Activated naive CD4-positive, alpha-beta T cell treated with anti-CD3 and anti-CD28 coated beads, Interleukin-2, amount 50 U/mL, for 16 hours (primary cell): ENCODE measurements at regions not wholly inside any gene's neighbourhood (a gene's known extent, or its start where the extent isn't known, plus 50 kb on each side); places are given as distances from the start of the nearest gene placed in this dataset.

Source experiments
- DNase-seq: peaks from one replicate; pipeline ENCODE4 v3.0.0-alpha.2; 2020

DNA sequence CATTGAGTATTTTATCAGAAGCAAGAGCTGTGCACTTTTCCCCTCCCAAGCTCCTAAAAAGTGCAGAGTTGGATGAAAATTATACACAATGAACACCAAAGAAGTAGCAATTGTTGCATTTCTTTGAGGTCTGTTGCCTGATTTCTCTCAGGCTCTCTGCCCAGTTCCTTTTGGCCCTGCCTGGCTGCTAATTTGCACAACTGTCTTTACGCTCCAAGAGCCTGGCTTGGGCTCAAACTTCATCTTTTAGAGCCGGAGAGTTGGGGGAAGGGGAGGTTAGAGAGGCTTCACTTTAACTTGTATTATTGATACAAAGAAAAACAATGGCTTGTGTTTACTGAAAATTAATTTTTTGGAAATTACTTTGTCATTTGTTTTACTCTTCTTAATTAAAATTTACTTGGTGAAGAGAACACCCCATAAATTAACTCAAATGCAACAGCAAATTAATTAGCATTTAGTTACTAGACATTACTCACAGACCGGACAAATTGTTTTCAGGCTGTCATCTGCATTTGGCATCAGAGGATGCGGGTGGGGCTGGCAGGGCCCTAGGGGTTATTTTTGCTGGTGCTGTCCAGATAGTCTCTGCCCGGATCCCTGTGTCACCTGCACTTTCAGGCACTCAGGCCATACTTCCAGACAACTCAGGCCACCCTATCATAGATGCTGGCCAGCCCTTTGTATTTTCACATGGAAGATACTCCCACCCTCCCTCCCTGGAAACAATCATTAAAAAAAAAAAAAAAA is 407.3 kb downstream of the NXPE2 start:
- DNase-seq, result no peak

DNA sequence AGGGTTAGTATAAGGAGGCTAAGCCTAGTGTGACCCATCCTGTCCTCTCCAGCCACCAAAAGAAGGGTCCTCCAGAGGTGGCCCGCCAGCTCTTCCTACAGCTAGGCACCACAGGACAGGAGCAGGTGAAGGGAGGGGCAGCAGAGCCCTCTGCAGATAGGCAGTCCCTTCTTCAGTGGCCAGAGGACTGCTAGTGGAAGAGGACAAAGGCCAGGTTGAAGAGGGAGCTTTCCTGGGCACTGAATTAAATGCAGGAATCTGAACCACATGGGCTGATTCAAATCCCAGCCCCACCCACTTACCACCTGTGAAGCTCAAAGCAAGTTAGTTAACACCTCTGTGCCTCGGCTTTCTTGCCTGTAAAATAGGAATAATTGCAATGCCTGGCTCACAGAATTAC is 409.5 kb downstream of the NXPE2 start:
- DNase-seq, result no peak

DNA sequence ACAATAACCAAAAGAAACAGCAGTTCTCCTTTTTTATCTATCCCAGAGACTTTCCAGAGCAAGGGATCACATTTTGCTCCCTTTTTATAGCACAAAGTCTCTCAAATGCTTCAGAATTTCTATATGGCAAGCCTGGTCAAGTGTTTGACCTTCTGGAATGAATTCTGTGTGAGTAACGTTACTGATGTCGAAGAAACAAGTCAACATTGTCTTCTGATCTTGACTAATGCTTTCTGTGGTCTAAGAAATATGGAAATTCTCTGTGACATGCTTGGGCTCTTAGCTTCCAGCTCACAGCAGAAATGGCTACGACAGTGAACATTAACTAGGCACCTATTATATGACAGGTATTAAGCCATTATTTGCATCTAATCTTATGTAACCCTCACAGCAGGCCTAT is 411.7 kb downstream of the CADM1 start:
- DNase-seq, result no peak

DNA sequence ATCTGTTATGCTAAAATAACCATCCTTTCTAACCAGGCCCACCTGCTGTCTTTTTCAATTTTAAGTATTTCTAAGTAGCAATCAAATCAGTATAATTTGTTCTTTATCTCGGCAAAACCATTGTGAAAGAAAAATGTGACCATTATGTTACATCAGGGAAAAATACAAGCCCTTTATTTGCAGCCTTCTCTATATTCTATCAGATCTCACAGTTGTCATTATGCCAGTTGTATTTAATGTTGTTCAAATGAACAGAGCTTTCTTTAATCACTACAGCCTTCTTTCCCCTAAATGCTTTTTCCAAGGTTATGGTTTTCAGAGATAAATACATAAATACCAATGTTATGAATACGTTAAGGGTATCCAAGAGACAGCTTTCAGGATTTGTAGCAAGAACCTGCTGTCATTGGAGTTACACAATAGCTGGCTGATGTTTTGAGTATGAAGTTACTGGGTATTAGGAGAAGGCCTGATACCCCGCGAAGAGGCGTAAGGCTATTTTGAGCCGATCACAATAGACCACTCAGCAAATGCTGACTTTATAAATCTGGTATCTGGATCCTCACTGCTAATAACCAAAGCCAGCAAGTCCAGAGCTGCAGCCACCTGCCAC is 406.3 kb downstream of the CADM1 start:
- no peak for DNase-seq

DNA sequence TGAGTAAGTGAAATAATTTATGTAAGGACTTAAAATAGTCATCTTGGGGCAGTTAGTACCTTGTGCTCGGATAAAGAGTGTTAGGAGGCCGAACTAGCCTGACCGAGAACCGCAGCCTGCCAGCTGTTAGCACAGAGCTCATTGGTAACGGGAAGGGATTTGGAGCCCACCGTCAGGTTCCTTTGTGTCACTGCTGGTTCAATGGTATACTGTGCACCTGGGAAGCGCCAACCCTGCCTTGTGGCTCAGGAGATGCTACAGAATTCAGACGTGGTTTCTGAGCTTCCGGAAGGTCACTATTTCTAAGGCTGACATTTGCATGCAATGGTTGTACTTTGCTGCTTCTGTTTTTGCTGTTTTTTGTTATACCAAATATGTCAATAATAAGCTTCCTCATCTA is 403.5 kb downstream of the CADM1 start:
- no peak for DNase-seq

DNA sequence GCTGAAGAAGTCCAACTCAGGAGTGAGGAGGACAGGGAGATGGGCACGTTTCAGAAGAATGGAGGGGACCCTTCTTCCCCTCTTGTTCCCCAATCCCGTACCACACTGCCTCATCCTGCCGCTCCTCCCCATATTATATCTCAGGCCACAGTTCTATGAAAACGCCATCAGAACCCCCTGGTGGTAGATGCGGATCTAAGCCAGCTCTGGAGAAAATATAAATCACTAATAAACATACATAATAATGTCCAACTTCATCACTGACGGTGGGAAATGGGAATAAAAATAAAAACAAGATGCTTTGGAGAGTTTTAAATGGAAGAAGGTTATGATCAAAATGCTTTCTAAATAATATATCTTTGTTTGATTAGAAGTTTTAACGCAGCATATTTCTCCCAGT is 400.3 kb downstream of the CADM1 start:
- DNase-seq, result no peak

DNA sequence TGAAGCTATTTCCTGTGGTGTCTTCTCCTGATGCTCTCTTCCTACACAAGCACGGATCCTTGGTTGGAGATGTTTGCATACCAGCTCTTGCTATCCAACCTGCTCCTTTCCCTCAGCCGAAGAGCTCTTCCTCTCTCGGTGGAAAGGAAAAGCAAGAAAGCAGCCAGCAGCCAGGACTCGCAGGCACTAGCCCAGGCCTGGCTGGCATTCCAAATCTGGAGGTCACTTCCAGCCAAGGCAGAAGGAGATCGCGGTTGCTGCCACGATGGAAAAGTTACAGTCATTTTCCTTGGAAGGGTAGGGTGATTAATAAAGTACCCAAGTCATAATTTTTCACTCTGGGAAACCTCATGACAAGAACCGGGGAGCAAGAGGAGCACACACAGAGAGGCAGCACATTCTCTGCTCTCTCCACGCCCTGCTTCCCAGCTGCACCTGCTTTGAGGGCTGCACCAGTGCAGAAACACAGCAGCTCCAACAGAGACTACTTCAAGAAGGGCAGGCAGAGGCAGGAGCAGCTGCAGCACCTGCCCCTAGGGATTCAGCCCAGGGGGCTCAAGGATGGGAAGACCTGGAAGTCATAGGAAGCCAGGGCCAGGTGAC is 399.3 kb downstream of the CADM1 start:
- no peak for DNase-seq

DNA sequence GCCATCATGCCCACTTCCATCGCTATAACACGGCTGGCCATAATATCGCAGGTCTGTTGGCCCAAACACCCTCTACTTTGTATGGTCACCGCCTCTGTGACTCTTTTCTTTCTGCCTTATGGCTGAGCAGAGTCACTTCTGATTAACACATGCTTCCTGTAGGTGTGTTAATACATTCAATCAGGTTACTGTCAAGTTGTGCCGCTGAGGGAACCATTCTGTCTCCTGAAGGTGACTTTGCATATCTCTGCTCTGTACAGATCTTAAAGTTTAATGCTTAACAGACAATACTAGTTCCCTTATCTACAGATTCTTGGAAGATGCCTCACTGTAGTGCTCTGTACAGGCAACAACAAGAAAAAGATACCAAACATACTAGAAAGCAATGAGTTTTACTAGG is 393.1 kb downstream of the CADM1 start:
- DNase-seq, result no peak

DNA sequence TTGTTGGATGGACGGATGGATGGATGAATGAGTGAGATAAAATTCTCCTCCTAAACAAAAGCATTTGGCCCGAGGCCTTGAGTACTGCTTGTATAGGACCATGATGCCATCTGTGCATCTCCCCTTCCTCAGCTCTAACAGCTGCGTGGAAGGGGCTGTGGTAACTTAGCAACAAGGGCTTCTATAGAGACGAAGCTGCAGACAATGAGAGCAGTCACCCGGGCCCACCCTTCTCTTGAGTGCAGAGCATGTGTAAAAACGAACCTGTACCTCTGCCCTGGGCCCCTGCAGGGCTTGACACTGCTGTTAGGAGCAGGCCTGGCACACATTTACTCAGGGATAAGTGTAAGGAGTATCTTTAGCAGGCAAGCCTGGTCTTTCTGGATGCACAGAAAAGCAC is 391.5 kb downstream of the CADM1 start:
- DNase-seq, result no peak

DNA sequence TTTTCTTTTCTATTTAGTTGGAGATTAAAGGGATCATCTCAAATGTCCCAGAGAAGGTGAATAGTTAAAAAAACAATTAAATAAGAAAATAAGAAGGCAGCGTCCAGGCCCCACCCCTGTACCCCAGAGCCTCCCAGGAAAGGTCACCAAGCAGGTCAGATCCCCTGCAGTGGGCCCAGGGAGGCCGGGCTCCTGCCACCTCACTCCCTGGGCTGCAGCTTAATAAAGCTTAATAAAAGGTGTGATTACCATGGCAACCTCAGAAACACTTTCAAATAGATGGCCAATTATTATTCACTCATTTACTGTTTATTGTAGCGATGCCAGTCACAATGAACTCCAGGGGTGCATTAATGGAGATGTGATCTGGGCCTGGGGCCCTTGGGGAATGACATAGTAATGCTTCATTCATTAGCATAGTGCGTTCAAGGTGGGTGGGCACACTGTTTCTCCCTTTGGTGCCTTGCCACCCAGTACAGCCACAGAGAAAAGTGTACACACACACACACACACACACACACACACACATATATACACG is 386.2 kb downstream of the CADM1 start:
- DNase-seq, result no peak

DNA sequence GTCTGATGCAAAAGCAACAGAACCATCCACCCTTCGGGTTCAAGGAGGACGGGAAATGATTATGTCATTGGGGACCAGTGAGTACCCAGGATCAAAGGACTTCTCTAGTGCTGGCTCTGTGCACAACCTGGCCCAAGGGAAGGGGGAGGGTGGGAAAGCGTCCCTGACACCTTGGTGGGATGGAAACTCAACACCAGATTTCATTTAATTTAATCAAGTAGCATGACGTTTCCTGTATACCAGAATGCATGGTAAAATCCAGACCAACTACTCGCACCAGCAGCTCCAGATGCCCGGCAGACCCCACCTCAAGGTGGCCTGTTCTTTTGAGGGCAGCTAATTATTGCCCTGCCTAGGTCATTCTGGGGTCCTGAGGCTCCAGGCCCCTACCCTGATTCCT is 385.1 kb downstream of the CADM1 start:
- DNase-seq, result no peak
